Thoracic aorta (tissue), 2 donors: ENCODE measurements at regions not wholly inside any gene's neighbourhood (a gene's known extent, or its start where the extent isn't known, plus 50 kb on each side); places are given as distances from the start of the nearest gene placed in this dataset.

Experiments
- ATAC-seq: fragments of 150-250 bp; one replicate; pipeline ENCODE4 v1.8.0; 2017; ENCODE audit warnings: low read depth; ENCODE audit not compliant: insufficient number of reproducible peaks, low FRiP score
- DNase-seq: peaks from one replicate; pipeline ENCODE4 v3.0.0-alpha.2; 2020; ENCODE audit warnings: low spot score
- H3K27ac ChIP-seq, 2 donors: fragments of 200-600 bp; sonication (generic); 1 replicate in 1 of 2; 2 replicates in 1 of 2; pipeline ENCODE4 v1.5.1; 2016; ENCODE audit warnings: mild to moderate bottlenecking in 2 of 2, moderate library complexity in 2 of 2
- H3K27me3 ChIP-seq: fragments of 200-600 bp; sonication (generic); replicated peaks from 2 replicates; pipeline ENCODE4 v1.6.0; 2016; ENCODE audit warnings: mild to moderate bottlenecking; ENCODE audit not compliant: insufficient read depth
- H3K36me3 ChIP-seq: fragments of 200-600 bp; sonication (generic); one replicate; pipeline ENCODE4 v1.5.1; 2016
- H3K4me1 ChIP-seq, 2 donors: fragments of 200-600 bp; sonication (generic); 1 replicate in 1 of 2; 2 replicates in 1 of 2; pipeline versions ENCODE4 v1.5.1 to v1.6.0; 2016; ENCODE audit warnings: low read depth in 2 of 2, mild to moderate bottlenecking in 1 of 2; ENCODE audit not compliant: control insufficient read depth in 1 of 2
- H3K4me3 ChIP-seq: fragments of 200-600 bp; sonication (generic); 2 replicates; pipeline ENCODE4 v1.5.1; 2016; ENCODE audit warnings: mild to moderate bottlenecking
- H3K9me3 ChIP-seq: fragments of 200-600 bp; sonication (generic); 2 replicates; pipeline ENCODE4 v1.5.1; 2016
- TF ChIP-seq, protein P1 (sequence below): fragments of 200-600 bp; sonication (generic); IDR thresholded peaks from one replicate; pipeline ENCODE4 v1.5.1; 2019; ENCODE audit warnings: antibody characterized with exemption

DNA sequence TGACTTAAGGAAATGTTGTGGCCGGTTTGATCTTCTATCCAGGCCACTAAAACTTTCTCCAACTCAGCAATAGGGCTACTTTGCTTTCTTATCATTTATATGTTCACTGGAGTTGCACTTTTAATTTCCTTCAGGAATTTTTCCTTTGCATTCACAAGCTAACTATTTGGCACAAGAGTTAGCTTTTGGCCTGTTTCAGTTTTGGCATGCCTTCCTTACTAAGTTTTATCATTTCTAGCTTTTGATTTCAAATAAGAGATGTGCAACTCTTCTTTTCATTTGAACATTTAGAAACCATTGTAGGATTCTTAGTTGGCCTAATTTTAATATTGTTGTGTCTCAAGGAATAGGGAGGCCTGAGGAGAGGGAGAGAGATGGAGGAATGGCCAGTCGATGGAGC, 79.8 kb upstream of the TLL1 start:
- DNase-seq (no peak), ATAC-seq (no peak)
- no peaks in the 10 kb centered on the region for H3K9me3 ChIP-seq
- peaks cover 4 to 14% of the 10 kb centered on the region in 2 donors for H3K4me1 ChIP-seq
- H3K27ac ChIP-seq: no peak overlapping the region
- no peaks in the 10 kb centered on the region for H3K27me3 ChIP-seq
- no peak overlapping the region for H3K4me3 ChIP-seq
- H3K36me3 ChIP-seq: no peaks in the 10 kb centered on the region
- TF ChIP-seq, protein P1, sequence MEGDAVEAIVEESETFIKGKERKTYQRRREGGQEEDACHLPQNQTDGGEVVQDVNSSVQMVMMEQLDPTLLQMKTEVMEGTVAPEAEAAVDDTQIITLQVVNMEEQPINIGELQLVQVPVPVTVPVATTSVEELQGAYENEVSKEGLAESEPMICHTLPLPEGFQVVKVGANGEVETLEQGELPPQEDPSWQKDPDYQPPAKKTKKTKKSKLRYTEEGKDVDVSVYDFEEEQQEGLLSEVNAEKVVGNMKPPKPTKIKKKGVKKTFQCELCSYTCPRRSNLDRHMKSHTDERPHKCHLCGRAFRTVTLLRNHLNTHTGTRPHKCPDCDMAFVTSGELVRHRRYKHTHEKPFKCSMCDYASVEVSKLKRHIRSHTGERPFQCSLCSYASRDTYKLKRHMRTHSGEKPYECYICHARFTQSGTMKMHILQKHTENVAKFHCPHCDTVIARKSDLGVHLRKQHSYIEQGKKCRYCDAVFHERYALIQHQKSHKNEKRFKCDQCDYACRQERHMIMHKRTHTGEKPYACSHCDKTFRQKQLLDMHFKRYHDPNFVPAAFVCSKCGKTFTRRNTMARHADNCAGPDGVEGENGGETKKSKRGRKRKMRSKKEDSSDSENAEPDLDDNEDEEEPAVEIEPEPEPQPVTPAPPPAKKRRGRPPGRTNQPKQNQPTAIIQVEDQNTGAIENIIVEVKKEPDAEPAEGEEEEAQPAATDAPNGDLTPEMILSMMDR: no peak

DNA sequence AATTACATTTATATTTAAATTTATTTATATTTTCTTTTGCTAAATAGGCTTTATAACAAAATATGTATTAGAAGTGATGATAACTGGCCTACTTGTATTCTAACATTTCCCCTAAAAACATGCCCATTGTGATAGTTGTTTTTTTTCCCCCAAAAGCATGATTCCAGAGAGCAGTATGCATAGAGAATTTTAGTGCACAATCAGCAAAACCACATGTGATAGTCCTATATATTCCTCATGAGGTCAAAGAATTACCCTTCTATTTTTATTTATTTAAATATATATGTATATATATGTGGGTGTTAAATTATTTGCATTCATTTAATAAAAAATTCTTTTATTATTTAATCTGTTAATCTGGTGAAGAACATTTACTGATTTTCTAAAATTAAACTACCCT, 78.2 kb upstream of the TLL1 start:
- Histone ChIP-seq H3K27ac (no peak overlapping the region), H3K9me3 (no peaks in the 10 kb centered on the region), H3K4me3 (no peak overlapping the region), H3K27me3 (no peaks in the 10 kb centered on the region), H3K4me1 (no peaks in the 10 kb centered on the region), H3K36me3 (no peaks in the 10 kb centered on the region)
- DNase-seq (no peak), ATAC-seq (no peak)
- TF ChIP-seq, protein P1: no peak

DNA sequence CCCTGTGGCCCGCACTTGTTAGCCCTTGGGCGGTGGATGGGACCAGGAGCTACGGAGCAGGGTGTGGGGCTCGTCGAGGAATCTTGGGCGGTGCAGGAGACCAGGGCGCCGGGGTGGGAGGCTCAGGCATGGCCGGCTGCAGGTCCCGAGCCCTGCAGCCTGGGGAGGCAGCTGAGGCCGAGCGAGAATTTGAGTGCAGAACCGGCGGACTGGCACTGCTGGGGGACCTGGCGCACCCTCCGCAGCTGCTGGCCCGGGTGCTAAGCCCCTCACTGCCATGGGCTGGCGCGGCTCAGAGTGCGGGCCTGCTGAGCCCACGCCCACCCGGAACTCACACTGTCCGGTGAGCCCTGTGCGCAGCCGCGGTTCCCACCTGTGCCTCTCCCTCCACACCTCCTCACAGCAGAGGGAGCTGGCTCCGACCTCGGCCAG, 73.6 kb upstream of the TLL1 start:
- H3K27ac ChIP-seq: no peak overlapping the region
- ATAC-seq (no peak), DNase-seq (no peak)
- no peak overlapping the region for H3K4me3 ChIP-seq
- H3K36me3 ChIP-seq: no peaks in the 10 kb centered on the region
- H3K27me3 ChIP-seq: no peaks in the 10 kb centered on the region
- TF ChIP-seq, protein P1: no peak
- no peaks in the 10 kb centered on the region for H3K4me1 ChIP-seq
- no peaks in the 10 kb centered on the region for H3K9me3 ChIP-seq

DNA sequence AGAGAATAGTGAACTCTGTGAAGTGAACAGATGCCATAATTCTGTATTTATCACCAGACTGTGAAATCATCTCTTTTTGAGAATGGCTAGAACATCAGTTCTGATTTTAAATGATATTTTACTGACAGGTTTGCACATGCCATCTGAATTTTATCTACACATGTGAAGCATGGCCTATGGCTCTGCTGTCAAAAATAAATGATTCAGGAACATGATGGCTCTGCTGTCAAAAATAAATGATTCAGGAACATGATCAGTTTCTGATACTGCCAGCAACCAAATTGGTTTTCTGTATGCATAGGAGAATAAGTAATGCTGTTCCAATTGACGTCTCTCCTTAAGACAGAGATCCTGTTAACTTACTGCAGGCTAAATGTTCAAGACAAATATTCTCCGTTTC, 70.6 kb upstream of the TLL1 start:
- no peak for ATAC-seq
- TF ChIP-seq, protein P1: no peak
- H3K27me3 ChIP-seq: no peaks in the 10 kb centered on the region

DNA sequence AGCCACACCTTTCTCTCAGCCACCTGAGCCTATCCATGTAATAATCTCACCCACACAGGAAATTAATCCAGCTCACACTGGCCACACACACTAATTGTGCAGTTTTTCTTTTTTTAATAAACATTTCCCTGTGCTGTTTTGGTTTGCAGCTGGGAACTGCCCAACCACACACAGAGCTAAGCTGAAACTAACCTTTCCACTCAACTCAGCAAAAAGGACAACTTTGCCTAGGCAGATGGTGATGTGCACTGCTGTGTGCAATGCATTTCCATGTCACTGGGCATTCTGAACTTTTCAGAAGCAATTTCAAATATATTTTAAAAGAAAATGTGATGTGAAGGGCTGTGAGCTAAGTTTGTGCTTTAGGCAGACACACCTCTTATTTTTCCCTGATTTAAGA, 70.0 kb upstream of the TLL1 start:
- H3K27ac ChIP-seq: no peak overlapping the region
- H3K36me3 ChIP-seq: no peaks in the 10 kb centered on the region
- H3K4me3 ChIP-seq: no peak overlapping the region
- ATAC-seq (no peak), DNase-seq (no peak)
- H3K27me3 ChIP-seq: no peaks in the 10 kb centered on the region
- no peaks in the 10 kb centered on the region for H3K9me3 ChIP-seq
- no peaks in the 10 kb centered on the region for H3K4me1 ChIP-seq
- TF ChIP-seq, protein P1: no peak

More for the DNA sequence above, 70.6 kb upstream of the TLL1 start:
- Histone ChIP-seq H3K36me3 (no peaks in the 10 kb centered on the region), H3K9me3 (no peaks in the 10 kb centered on the region), H3K27ac (no peak overlapping the region), H3K4me1 (no peaks in the 10 kb centered on the region), H3K4me3 (no peak overlapping the region)
- DNase-seq: no peak
